ENCODE measurements at regions not wholly inside any gene's neighbourhood (a gene's known extent, or its start where the extent isn't known, plus 50 kb on each side); places are given as distances from the start of the nearest gene placed in this dataset.

GRCh38 chr1:168631671-168632400 lies 55.4 kb downstream of the XCL1 start:
- DNase-seq (ENCODE audit: low spot score), result no peak

- DNase-seq (ENCODE audit: low spot score), result no peak
Measured at GRCh38 chr1:168634951-168635532, 58.6 kb downstream of the XCL1 start.

- DNase-seq (ENCODE audit: low spot score), result no peak
Measured at GRCh38 chr1:168636200-168636599, 59.8 kb downstream of the XCL1 start.

GRCh38 chr1:168636642-168637111 lies 60.3 kb downstream of the XCL1 start:
- DNase-seq (ENCODE audit: low spot score), result no peak

GRCh38 chr1:168637350-168637991 lies 61.1 kb downstream of the XCL1 start:
- no peak for DNase-seq (ENCODE audit: low spot score)

GRCh38 chr1:168638884-168639283 lies 62.5 kb downstream of the XCL1 start:
- no peak for DNase-seq (ENCODE audit: low spot score)

GRCh38 chr1:168640182-168640581 lies 63.8 kb downstream of the XCL1 start:
- no peak for DNase-seq (ENCODE audit: low spot score)

GRCh38 chr1:168640836-168641235 lies 64.4 kb downstream of the XCL1 start:
- no peak for DNase-seq (ENCODE audit: low spot score)

GRCh38 chr1:168643152-168643551 lies 66.7 kb downstream of the XCL1 start:
- peak; percentile 67 for DNase-seq (ENCODE audit: low spot score)

Data from left forelimb (tissue), 1 donor.